ENCODE measurements at regions not wholly inside any gene's neighbourhood (a gene's known extent, or its start where the extent isn't known, plus 50 kb on each side); places are given as distances from the start of the nearest gene placed in this dataset.

- TF ChIP-seq ZBTB37 (CRISPR knock-in tag; IDR thresholded peaks at IDR 0.05) (no peak), SOX13 (IDR thresholded peaks at IDR 0.05) (no peak), SOX13 (CRISPR knock-in tag; conservative IDR thresholded peaks at IDR 0.05 in 1 of 2, IDR thresholded peaks at IDR 0.05 in 1 of 2) (peak in 1 of 2 experiments; percentile 47; a peak in 1 of 4 replicates), GLI4 (CRISPR knock-in tag; IDR thresholded peaks at IDR 0.05; ENCODE audit: borderline replicate concordance) (no peak), FOSL2 (CRISPR knock-in tag; IDR thresholded peaks at IDR 0.05) (no peak), SOX5 (CRISPR knock-in tag; IDR thresholded peaks at IDR 0.05; ENCODE audit: borderline replicate concordance) (peak; percentile 24; the same call in 1 of the 2 replicates)
- TF ChIP-seq, protein P1, sequence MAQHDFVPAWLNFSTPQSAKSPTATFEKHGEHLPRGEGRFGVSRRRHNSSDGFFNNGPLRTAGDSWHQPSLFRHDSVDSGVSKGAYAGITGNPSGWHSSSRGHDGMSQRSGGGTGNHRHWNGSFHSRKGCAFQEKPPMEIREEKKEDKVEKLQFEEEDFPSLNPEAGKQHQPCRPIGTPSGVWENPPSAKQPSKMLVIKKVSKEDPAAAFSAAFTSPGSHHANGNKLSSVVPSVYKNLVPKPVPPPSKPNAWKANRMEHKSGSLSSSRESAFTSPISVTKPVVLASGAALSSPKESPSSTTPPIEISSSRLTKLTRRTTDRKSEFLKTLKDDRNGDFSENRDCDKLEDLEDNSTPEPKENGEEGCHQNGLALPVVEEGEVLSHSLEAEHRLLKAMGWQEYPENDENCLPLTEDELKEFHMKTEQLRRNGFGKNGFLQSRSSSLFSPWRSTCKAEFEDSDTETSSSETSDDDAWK (CRISPR knock-in tag; IDR thresholded peaks at IDR 0.05), result no peak
Measured at GRCh38 chr4:78704981-78705683, 71.0 kb upstream of the BMP2K start (continued).

DNA sequence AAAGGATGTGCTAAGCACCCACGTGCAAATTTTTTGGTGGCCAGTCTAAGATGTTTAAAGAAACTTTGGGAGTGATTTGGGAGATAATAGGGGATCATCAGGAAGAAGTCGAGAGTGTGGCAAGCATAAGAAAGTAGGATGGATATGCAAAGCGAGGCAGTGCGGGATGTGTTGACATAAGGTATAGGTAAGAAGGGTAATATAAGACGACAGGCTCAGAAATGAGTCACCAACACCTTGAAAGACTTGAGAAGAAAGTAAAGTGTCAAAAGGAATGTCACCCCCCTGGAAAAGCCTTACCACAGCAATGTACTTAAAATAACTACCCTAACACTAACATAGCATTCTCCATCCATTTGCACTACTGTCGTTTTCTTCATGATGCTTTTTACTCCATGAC lies 69.8 kb upstream of the BMP2K start:
- in situ Hi-C loops (cut with HindIII; ENCODE audit: extremely low pct_ligation_motif_present, low pct_unique_long_range_greater_than_20kb), result no loop called here
- Histone ChIP-seq H3K9me3 (ENCODE audit: low read length) (peaks cover 18% of the 10 kb centered on the region), H3K9ac (ENCODE audit: insufficient read depth, low read depth, low read length) (no peak overlapping the region), H3K4me2 (ENCODE audit: low read depth, low read length) (no peak overlapping the region), H4K20me1 (ENCODE audit: insufficient read depth, low read length) (no peaks in the 10 kb centered on the region), H3K4me1 (ENCODE audit: insufficient read depth, low read length) (peaks cover 22% of the 10 kb centered on the region), H3K4me3 (replicated peaks in 1 of 3; ENCODE audit: insufficient read depth in 1 of 3, low read depth in 2 of 3, low read length in 3 of 3) (no peak overlapping the region), H3K36me3 (replicated peaks in 1 of 2; ENCODE audit: control insufficient read depth in 1 of 2, insufficient read depth in 2 of 2, low read length in 2 of 2) (no peaks in the 10 kb centered on the region), H2AFZ (ENCODE audit: low read length) (no peak overlapping the region), H3K79me2 (ENCODE audit: insufficient read depth, low read length) (no peaks in the 10 kb centered on the region), H3K27ac (ENCODE audit: extremely low read length, insufficient read depth, low read length) (no peak overlapping the region), H3K27me3 (ENCODE audit: control insufficient read depth in 1 of 2, insufficient read depth in 2 of 2, low read length in 2 of 2) (no peaks in the 10 kb centered on the region)
- ATAC-seq (no peak), DNase-seq (ENCODE audit: low spot score) (no peak), FAIRE-seq (no peak)
- POLR2A ChIA-PET, result no interaction called here
- CTCF ChIA-PET (ENCODE audit: low intra/inter-chr PET ratio, low total read pairs), result no interaction called here
- BruUV-seq (replicated peaks), result no TSS peak
- intact Hi-C loops (cut with micrococcal nuclease; ENCODE audit: unreplicated experiment), result no loop called here
- WGBS (ENCODE audit: low lambda C conversion rate), result 40% methylated on average over 6 of the region's 6 CpGs
- TF ChIP-seq KAT2B (IDR thresholded peaks at IDR 0.05; ENCODE audit: borderline replicate concordance, low read depth, low read length) (no peak), ZNF530 (CRISPR knock-in tag; IDR thresholded peaks at IDR 0.05; ENCODE audit: low read depth) (no peak), TFDP1 (CRISPR knock-in tag; IDR thresholded peaks at IDR 0.05; ENCODE audit: borderline replicate concordance) (no peak), ZSCAN29 (CRISPR knock-in tag; conservative IDR thresholded peaks at IDR 0.05) (no peak), CEBPB (IDR thresholded peaks at IDR 0.05; ENCODE audit: borderline replicate concordance, low read depth, low read length) (no peak), NR2F1 (CRISPR knock-in tag; IDR thresholded peaks at IDR 0.05) (no peak)

Data from HepG2 (cell line).